ENCODE measurements at regions not wholly inside any gene's neighbourhood (a gene's known extent, or its start where the extent isn't known, plus 50 kb on each side); places are given as distances from the start of the nearest gene placed in this dataset.

DNA sequence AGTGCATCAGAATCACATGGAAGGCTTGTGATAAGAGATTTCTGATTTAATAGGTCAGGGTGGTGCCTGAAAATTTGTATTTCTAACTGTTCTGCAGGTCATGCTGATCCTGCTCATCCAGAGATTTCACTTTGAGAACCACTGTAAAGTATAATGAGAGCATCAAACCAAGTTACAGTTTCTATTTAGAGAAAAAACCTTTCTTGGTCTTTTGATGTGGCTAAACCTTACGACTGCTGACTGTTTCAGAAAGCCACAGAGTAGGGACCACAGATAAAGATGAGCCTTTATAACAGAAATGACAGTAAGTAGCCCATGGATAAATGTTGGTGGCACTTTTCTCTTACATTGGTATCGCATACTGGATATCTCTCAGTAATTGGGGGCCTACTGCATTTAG, 109.4 kb upstream of the FANCL start:
- no peaks in the 10 kb centered on the region for H3K27me3 ChIP-seq

DNA sequence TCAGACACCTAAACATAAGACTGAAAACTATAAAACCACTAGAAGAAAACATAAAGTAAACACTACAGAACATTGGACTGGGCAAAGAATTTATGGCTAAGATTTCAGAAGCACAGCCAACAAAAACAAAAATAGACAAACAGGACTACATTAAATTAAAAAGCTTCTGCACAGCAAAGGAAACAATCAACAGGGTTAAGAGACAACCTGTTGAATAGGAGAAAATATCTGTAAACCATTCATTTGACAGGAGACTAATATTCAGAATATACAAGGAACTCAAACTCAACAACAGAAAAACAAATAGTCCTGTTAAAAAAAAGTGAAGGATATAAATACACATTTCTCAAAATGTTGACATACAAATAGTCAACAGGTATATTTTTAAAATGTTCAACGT, 106.7 kb upstream of the FANCL start:
- Histone ChIP-seq H3K27ac (no peak overlapping the region), H3K4me1 (no peaks in the 10 kb centered on the region), H3K9ac (ENCODE audit: low read depth in 2 of 2, low read length in 2 of 2) (no peak overlapping the region), H3K27me3 (no peaks in the 10 kb centered on the region), H3K9me3 (no peaks in the 10 kb centered on the region), H3K4me3 (no peak overlapping the region), H3K36me3 (no peaks in the 10 kb centered on the region)
- DNase-seq = no peak
- intact Hi-C loops (cut with DNase I) = no loop called here
- TF ChIP-seq, protein P1, sequence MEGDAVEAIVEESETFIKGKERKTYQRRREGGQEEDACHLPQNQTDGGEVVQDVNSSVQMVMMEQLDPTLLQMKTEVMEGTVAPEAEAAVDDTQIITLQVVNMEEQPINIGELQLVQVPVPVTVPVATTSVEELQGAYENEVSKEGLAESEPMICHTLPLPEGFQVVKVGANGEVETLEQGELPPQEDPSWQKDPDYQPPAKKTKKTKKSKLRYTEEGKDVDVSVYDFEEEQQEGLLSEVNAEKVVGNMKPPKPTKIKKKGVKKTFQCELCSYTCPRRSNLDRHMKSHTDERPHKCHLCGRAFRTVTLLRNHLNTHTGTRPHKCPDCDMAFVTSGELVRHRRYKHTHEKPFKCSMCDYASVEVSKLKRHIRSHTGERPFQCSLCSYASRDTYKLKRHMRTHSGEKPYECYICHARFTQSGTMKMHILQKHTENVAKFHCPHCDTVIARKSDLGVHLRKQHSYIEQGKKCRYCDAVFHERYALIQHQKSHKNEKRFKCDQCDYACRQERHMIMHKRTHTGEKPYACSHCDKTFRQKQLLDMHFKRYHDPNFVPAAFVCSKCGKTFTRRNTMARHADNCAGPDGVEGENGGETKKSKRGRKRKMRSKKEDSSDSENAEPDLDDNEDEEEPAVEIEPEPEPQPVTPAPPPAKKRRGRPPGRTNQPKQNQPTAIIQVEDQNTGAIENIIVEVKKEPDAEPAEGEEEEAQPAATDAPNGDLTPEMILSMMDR (IDR thresholded peaks at IDR 0.05) = no peak

More for the DNA sequence above, 109.4 kb upstream of the FANCL start:
- intact Hi-C loops (cut with DNase I) = no loop called here
- DNase-seq = no peak
- Histone ChIP-seq H3K4me1 (no peaks in the 10 kb centered on the region), H3K4me3 (no peak overlapping the region), H3K36me3 (no peaks in the 10 kb centered on the region), H3K9me3 (no peaks in the 10 kb centered on the region), H3K9ac (ENCODE audit: low read depth in 2 of 2, low read length in 2 of 2) (no peak overlapping the region), H3K27ac (no peak overlapping the region)
- TF ChIP-seq, protein P1 (IDR thresholded peaks at IDR 0.05) = no peak

DNA sequence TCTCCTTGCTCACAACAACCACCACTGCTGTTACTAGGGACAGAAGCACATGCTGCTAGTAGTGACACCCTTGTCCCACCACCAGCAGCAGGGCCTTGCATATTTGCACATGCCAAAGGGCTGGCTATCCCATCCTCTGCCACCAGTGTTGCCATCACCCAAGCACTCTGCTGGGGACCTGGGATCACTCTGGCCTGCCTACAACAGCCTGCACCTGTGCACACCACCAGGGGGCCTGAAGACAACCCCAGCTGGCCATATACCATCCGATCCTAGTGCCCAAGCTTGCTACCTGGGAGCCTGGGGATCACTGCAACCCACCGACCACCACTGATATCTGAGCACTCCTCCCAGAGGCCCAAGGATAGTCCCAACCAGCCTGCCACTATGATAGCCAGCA, 99.9 kb upstream of the FANCL start:
- H3K9me3 ChIP-seq = no peaks in the 10 kb centered on the region
- H3K27ac ChIP-seq = no peak overlapping the region
- no peak overlapping the region for H3K9ac ChIP-seq (ENCODE audit: low read depth in 2 of 2, low read length in 2 of 2)
- no peak for DNase-seq
- intact Hi-C loops (cut with DNase I) = no loop called here
- TF ChIP-seq, protein P1 (IDR thresholded peaks at IDR 0.05) = no peak
- no peaks in the 10 kb centered on the region for H3K27me3 ChIP-seq
- H3K4me1 ChIP-seq = no peaks in the 10 kb centered on the region
- no peak overlapping the region for H3K4me3 ChIP-seq
- H3K36me3 ChIP-seq = no peaks in the 10 kb centered on the region

DNA sequence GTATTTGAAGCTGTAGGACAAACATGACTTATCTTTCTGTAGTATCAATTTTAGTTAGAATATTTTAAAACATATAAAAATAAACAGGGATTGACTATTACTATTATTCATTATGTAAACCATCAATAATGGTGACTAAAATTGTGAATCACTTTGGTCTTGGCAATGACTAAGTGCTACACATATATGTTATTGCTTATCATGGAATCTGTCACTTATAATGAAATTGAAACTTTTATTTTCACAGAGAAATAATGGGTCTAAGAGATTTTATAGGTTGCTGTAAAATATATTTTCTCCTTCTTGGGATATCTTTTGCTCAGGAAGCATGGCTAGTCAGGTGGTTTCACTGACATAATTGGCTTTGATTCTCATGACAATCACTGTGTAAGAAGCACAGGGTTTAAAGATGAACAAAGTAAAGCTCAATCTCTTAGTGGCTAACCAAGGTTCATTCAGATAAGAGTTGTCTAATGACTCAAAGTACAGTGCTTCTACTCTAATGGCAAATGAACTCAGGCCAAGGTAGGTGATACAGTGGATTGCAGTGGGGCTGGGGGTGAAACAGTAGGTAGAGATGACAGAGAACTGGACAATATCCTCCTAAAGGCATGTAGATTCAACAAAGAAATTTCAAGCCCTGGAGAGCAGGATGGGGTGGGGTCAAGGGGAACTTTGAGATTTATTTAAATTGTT, 98.6 kb upstream of the FANCL start:
- Histone ChIP-seq H3K4me3 (no peak overlapping the region), H3K9ac (ENCODE audit: low read depth in 2 of 2, low read length in 2 of 2) (no peak overlapping the region), H3K36me3 (no peaks in the 10 kb centered on the region), H3K27me3 (no peaks in the 10 kb centered on the region), H3K9me3 (no peaks in the 10 kb centered on the region), H3K27ac (no peak overlapping the region), H3K4me1 (no peaks in the 10 kb centered on the region)
- intact Hi-C loops (cut with DNase I) = no loop called here
- no peak for DNase-seq
- TF ChIP-seq, protein P1 (IDR thresholded peaks at IDR 0.05) = no peak

DNA sequence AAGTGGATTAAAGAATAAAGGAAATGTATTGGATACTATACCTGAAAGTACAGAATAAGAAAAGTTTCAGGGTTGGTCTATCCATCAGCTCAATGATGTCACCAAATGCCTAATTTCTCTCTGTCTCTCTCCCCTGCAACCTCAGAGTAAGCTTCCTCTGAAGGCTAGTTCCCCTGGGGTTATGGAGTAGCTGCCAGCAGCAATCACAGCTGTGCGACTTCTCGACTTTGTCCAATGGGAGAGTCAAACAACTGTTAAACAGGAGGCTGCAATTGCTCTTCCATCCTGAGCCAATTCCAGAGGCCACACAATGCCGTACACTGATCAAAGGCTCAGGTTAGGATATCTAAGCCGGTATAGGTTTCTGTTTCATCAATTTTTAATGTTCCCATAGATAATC, 95.3 kb upstream of the FANCL start:
- Histone ChIP-seq H3K9me3 (no peaks in the 10 kb centered on the region), H3K9ac (ENCODE audit: low read depth in 2 of 2, low read length in 2 of 2) (no peak overlapping the region), H3K27ac (no peak overlapping the region), H3K4me1 (no peaks in the 10 kb centered on the region), H3K27me3 (no peaks in the 10 kb centered on the region), H3K36me3 (no peaks in the 10 kb centered on the region), H3K4me3 (no peak overlapping the region)
- intact Hi-C loops (cut with DNase I) = no loop called here
- TF ChIP-seq, protein P1 (IDR thresholded peaks at IDR 0.05) = no peak
- DNase-seq = no peak
